ENCODE measurements at regions not wholly inside any gene's neighbourhood (a gene's known extent, or its start where the extent isn't known, plus 50 kb on each side); places are given as distances from the start of the nearest gene placed in this dataset.

DNA sequence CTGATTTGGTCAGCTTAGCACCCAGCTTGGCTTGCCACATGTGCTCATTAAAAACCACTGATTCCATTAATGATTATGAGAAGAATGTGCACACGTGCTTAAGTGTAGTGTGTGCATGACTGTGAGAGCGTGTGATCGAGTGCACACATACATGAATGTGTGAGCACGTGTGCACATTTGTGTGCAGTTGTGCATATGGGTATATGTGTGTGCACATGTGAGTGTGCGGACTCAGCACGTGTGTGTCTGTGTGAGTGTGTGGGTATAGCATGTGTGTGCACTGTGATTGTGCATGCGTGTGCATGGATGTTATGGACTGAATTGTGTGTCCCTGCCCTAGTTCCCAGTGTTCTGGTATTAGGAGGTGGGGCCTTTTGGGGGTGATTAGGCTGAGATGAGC lies 202.1 kb upstream of the ZNF536 start:
- no peak for DNase-seq (ENCODE audit: low read depth, low spot score)
- no peaks in the 10 kb centered on the region for H3K27me3 ChIP-seq (ENCODE audit: control insufficient read depth, insufficient read depth, low read length)
- TF ChIP-seq, protein P1, sequence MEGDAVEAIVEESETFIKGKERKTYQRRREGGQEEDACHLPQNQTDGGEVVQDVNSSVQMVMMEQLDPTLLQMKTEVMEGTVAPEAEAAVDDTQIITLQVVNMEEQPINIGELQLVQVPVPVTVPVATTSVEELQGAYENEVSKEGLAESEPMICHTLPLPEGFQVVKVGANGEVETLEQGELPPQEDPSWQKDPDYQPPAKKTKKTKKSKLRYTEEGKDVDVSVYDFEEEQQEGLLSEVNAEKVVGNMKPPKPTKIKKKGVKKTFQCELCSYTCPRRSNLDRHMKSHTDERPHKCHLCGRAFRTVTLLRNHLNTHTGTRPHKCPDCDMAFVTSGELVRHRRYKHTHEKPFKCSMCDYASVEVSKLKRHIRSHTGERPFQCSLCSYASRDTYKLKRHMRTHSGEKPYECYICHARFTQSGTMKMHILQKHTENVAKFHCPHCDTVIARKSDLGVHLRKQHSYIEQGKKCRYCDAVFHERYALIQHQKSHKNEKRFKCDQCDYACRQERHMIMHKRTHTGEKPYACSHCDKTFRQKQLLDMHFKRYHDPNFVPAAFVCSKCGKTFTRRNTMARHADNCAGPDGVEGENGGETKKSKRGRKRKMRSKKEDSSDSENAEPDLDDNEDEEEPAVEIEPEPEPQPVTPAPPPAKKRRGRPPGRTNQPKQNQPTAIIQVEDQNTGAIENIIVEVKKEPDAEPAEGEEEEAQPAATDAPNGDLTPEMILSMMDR (IDR thresholded peaks at IDR 0.05; ENCODE audit: low read depth, low read length) = no peak
- peaks cover 72% of the 10 kb centered on the region for H3K9me3 ChIP-seq (ENCODE audit: control insufficient read depth, insufficient read depth, low read length)
- ChIA-PET CTCF (no interaction called here), POLR2A (no interaction called here)
- no peak overlapping the region for H3K4me3 ChIP-seq (ENCODE audit: low read depth, low read length)
- no peak overlapping the region for H3K27ac ChIP-seq (ENCODE audit: low read depth, low read length)

DNA sequence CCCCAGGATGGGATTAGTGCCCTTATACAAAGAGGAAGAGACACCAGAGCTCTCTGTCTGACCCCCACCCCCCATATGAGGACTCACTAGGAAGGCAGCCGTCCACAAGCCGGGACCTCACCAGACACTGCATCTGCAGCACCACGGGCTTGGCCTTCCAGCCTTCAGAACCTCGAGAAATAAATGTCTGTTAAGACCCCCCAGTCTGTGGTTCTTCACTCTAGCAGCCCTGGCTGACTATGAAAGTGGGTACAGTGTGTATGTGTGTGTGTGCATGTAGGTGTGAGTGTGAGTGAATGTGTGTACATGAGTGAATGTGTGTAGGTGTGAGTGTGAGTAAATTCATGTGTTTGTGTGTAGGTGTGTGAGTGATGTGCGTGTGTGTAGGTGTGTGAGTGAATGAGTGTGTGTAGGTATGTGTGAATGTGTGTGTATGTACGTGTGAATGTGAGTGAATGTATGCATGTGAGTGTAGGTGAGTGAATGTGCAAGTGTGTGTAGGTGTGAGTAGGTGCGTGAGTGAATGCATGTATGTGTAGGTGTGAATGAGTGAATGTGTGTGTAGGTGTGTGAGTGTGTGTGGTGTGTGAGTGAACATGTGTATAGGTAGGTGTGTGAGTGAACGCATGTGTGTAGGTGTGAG lies 201.6 kb upstream of the ZNF536 start:
- TF ChIP-seq, protein P1 (IDR thresholded peaks at IDR 0.05; ENCODE audit: low read depth, low read length) = no peak
- H3K9me3 ChIP-seq (ENCODE audit: control insufficient read depth, insufficient read depth, low read length) = peaks cover 67% of the 10 kb centered on the region
- POLR2A ChIA-PET = no interaction called here
- no peak overlapping the region for H3K27ac ChIP-seq (ENCODE audit: low read depth, low read length)
- CTCF ChIA-PET = no interaction called here
- no peak overlapping the region for H3K4me3 ChIP-seq (ENCODE audit: low read depth, low read length)
- no peaks in the 10 kb centered on the region for H3K27me3 ChIP-seq (ENCODE audit: control insufficient read depth, insufficient read depth, low read length)
- DNase-seq (ENCODE audit: low read depth, low spot score) = no peak

DNA sequence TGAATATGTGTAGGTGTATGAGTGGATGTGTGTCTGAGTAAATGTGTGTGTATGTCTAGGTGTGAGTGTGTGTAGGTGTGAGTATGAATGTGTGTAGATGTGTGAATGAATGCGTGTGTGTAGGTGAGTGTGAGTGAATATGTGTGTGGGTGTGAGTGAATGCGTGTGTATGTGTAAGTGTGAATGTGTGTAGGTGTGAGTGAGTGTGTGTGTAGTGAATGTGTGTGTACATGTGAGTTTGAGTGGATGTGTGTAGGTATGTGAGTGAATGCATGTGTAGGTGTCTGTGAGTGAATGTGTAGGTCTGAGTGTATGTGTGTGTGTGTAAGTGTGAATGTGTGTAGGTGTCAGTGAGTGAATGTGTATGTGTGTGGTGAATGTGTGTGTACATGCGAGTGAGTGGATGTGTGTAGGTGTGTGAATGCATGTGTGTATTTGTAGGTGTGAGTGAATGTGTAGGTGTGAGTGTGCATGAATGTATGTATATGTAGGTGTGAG lies 201.0 kb upstream of the ZNF536 start:
- no peaks in the 10 kb centered on the region for H3K27me3 ChIP-seq (ENCODE audit: control insufficient read depth, insufficient read depth, low read length)
- POLR2A ChIA-PET = no interaction called here
- no peak for DNase-seq (ENCODE audit: low read depth, low spot score)
- peaks cover 63% of the 10 kb centered on the region for H3K9me3 ChIP-seq (ENCODE audit: control insufficient read depth, insufficient read depth, low read length)
- TF ChIP-seq, protein P1 (IDR thresholded peaks at IDR 0.05; ENCODE audit: low read depth, low read length) = no peak
- CTCF ChIA-PET = no interaction called here
- H3K4me3 ChIP-seq (ENCODE audit: low read depth, low read length) = no peak overlapping the region
- H3K27ac ChIP-seq (ENCODE audit: low read depth, low read length) = no peak overlapping the region

DNA sequence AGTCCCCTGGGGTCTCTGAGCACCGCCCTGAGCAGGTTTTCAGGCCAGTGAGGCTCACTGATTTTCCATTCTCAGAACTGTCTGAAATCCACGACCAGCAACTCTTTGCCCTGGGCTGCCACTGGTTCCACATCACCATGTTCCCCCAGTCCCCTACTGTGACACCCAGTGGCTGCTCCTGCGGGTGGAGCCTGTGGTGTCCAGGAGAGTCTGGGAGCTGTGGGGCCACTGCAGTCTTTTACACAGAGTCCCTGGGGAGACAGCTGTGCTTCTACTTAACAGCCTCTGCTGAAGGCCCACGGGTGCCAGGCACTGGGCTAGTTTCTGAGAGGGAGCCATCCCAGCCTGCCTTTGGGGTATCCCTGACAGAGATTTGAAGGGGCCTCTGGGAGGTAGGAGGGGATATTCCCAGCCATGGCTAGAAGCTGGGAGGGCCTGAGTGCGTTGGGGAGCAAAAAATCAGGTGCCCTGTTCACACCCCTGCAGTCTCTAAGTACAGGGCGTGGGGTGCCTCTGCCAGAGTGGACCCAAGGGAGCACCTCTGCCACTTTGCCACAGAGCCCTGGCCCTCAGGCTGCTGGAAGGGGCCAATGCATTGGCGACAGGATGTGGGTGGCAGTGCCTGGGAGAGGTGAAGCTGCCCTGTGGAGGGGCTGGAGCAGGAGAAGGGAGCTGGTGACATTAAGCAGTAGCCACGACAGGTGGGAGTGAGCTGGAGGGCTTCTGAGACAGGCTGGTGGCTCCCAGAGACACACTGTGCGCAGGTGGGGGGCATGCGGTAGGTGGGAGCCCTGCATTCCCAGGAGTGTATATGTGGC lies 200.2 kb upstream of the ZNF536 start:
- no peak for DNase-seq (ENCODE audit: low read depth, low spot score)
- no peak overlapping the region for H3K4me3 ChIP-seq (ENCODE audit: low read depth, low read length)
- ChIA-PET CTCF (no interaction called here), POLR2A (no interaction called here)
- TF ChIP-seq, protein P1 (IDR thresholded peaks at IDR 0.05; ENCODE audit: low read depth, low read length) = no peak
- no peak overlapping the region for H3K27ac ChIP-seq (ENCODE audit: low read depth, low read length)
- peaks cover 66% of the 10 kb centered on the region for H3K9me3 ChIP-seq (ENCODE audit: control insufficient read depth, insufficient read depth, low read length)
- H3K27me3 ChIP-seq (ENCODE audit: control insufficient read depth, insufficient read depth, low read length) = no peaks in the 10 kb centered on the region

DNA sequence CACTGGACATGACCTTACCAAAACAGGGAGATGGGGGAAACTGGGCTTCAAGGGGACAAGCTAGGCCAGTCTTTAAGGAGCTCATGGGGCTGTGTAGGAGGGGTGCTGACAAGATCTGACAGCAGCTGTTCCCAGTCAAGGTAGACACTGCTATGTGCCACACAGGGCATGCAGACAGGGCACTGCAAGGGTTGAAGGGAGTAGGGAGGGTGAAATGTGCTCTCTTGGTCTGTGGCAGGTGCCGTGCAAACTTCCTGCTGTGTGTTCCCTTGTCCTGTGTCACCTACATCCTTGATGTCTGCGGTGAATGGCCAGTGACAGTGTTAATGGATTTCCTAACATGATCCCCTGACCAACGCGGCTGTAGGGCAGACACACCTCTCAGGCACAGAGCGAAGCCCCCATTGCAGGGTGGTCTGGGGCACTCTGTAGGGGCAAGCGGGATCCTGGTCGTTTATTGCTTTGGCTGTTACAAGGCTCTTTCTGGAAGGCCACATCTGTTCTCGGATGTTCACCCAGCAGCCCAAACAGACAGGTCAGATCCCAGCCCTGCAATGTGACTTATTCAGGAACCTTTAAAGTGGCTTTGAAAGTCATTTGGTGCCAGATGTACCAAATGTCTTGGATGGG lies 199.5 kb upstream of the ZNF536 start:
- Histone ChIP-seq H3K9me3 (ENCODE audit: control insufficient read depth, insufficient read depth, low read length) (peaks cover 60% of the 10 kb centered on the region), H3K4me3 (ENCODE audit: low read depth, low read length) (no peak overlapping the region), H3K27ac (ENCODE audit: low read depth, low read length) (no peak overlapping the region), H3K27me3 (ENCODE audit: control insufficient read depth, insufficient read depth, low read length) (no peaks in the 10 kb centered on the region)
- TF ChIP-seq, protein P1 (IDR thresholded peaks at IDR 0.05; ENCODE audit: low read depth, low read length) = no peak
- ChIA-PET CTCF (no interaction called here), POLR2A (no interaction called here)
- no peak for DNase-seq (ENCODE audit: low read depth, low spot score)

Data from AG04450 (cell line).